Erythroblast (primary cell): ENCODE measurements at regions not wholly inside any gene's neighbourhood (a gene's known extent, or its start where the extent isn't known, plus 50 kb on each side); places are given as distances from the start of the nearest gene placed in this dataset.

Source experiments
- GATA1 ChIP-seq: IDR thresholded peaks from 2 replicates; pipeline ENCODE4 v1.6.1; 2011; ENCODE audit warnings: low read depth, mild to moderate bottlenecking, control low read depth, low read length, moderate library complexity
- POLR2A ChIP-seq: IDR thresholded peaks from 2 replicates; pipeline ENCODE4 v1.6.1; 2011; ENCODE audit warnings: mild to moderate bottlenecking, low read length

DNA sequence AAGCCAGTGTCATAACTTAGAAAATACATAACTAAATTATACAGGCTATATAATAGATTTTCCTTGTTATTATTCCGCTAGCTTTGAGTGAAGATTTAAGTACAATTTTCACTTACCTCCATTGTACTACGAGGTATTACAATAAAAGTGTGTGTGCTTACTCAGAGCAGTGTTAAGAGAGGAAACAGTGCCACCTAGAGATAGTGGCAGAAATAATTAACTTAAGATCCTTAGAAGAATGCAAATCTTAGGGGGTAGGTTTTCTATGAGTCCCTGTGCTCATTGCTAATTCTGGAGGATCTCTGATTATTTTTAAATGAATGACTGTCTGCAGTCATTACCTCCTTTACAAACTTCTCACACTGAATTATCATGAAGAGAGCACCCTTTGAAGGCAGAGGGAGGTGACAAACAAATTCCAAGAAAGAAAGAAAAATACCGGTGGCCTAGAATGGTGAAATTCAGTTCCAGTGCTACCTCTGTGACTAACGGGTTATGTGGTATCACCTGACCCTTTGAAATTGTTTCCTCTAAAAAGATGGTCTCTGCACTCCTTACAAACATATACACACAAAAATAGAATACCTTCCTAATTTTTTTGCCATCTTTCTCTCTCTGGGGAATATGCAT lies 379.8 kb downstream of the TRIM36 start:
- TF ChIP-seq POLR2A (no peak), GATA1 (no peak)
